Suppressor macrophage treated with lipopolysaccharide for 1 hour (primary cell): ENCODE measurements at regions not wholly inside any gene's neighbourhood (a gene's known extent, or its start where the extent isn't known, plus 50 kb on each side); places are given as distances from the start of the nearest gene placed in this dataset.
"Not testable (repeated sequence)": the region's sequence is repeated elsewhere in the genome, so short reads cannot be mapped to it uniquely, and the experiment has no call there.

ENCODE experiments used
- DNase-seq, 3 donors: peaks; one replicate each; pipeline ENCODE4 v3.0.0-alpha.2; 2020 to 2022

GRCh38 chr2:7728388-7728787 is 811.2 kb downstream of the RNF144A start:
- DNase-seq = no peak

GRCh38 chr2:7730449-7730848 is 813.2 kb downstream of the RNF144A start:
- no peak for DNase-seq

- no peak for DNase-seq
These were observed 813.8 kb downstream of the RNF144A start for GRCh38 chr2:7730990-7731389.

GRCh38 chr2:7732497-7732896 is 815.3 kb downstream of the RNF144A start:
- no peak for DNase-seq

- DNase-seq = no peak
These were observed 819.6 kb downstream of the RNF144A start for GRCh38 chr2:7736646-7737305.

- no peak for DNase-seq
These were observed 821.4 kb downstream of the RNF144A start for GRCh38 chr2:7738596-7738995.

GRCh38 chr2:7740114-7740513 is 822.9 kb downstream of the RNF144A start:
- DNase-seq = no peak

GRCh38 chr2:7742301-7742700 is 825.1 kb downstream of the RNF144A start:
- DNase-seq = no peak

GRCh38 chr2:7744827-7745226 is 827.6 kb downstream of the RNF144A start:
- no peak for DNase-seq

GRCh38 chr2:7745369-7745768 is 828.2 kb downstream of the RNF144A start:
- DNase-seq = no peak

GRCh38 chr2:7748717-7749415 is 831.7 kb downstream of the RNF144A start:
- peak in 1 of 3 donors; percentile 6 for DNase-seq

GRCh38 chr2:7749895-7750559 is 832.8 kb downstream of the RNF144A start:
- DNase-seq = no peak

GRCh38 chr2:7752291-7752690 is 835.1 kb downstream of the RNF144A start:
- no peak for DNase-seq

- DNase-seq = no peak
These were observed 836.6 kb downstream of the RNF144A start for GRCh38 chr2:7753777-7754176.

GRCh38 chr2:7755879-7756278 is 838.7 kb downstream of the RNF144A start:
- no peak for DNase-seq

GRCh38 chr2:7758073-7758759 is 841.0 kb downstream of the RNF144A start:
- peak in 1 of 3 donors; percentile 9 for DNase-seq

GRCh38 chr2:7759898-7760297 is 842.7 kb downstream of the RNF144A start:
- no peak for DNase-seq

- DNase-seq = not testable (repeated sequence)
These were observed 846.2 kb downstream of the RNF144A start for GRCh38 chr2:7763418-7763817.

GRCh38 chr2:7765236-7765635 is 848.0 kb downstream of the RNF144A start:
- no peak for DNase-seq

- no peak for DNase-seq
These were observed 849.0 kb downstream of the RNF144A start for GRCh38 chr2:7766088-7766722.

- no peak for DNase-seq
These were observed 849.9 kb downstream of the RNF144A start for GRCh38 chr2:7766978-7767565.

- no peak for DNase-seq
These were observed 850.7 kb downstream of the RNF144A start for GRCh38 chr2:7767902-7768301.

- no peak for DNase-seq
These were observed 854.6 kb downstream of the RNF144A start for GRCh38 chr2:7771781-7772180.
